ENCODE measurements at regions not wholly inside any gene's neighbourhood (a gene's known extent, or its start where the extent isn't known, plus 50 kb on each side); places are given as distances from the start of the nearest gene placed in this dataset.

- no peak for TF ChIP-seq CTCF (IDR thresholded peaks at IDR 0.05)
- TF ChIP-seq POLR2AphosphoS5 (IDR thresholded peaks at IDR 0.05) = no peak
Measured at GRCh38 chr5:31135542-31135941, 57.9 kb upstream of the CDH6 start.
